ENCODE measurements at regions not wholly inside any gene's neighbourhood (a gene's known extent, or its start where the extent isn't known, plus 50 kb on each side); places are given as distances from the start of the nearest gene placed in this dataset.
"Not testable (repeated sequence)": the region's sequence is repeated elsewhere in the genome, so short reads cannot be mapped to it uniquely, and the experiment has no call there.

- not testable (repeated sequence) for TF ChIP-seq POLR2A (IDR thresholded peaks at IDR 0.05; ENCODE audit: low read depth, low read length); RFX5 (IDR thresholded peaks at IDR 0.05; ENCODE audit: low read depth, low read length); FOS (IDR thresholded peaks at IDR 0.05; ENCODE audit: low read depth, low read length); SMC3 (IDR thresholded peaks at IDR 0.05; ENCODE audit: low read depth, low read length); MXI1 (IDR thresholded peaks at IDR 0.05; ENCODE audit: borderline replicate concordance, low read depth, low read length); CEBPB (IDR thresholded peaks at IDR 0.05; ENCODE audit: low read depth, low read length); RAD21 (IDR thresholded peaks at IDR 0.05; ENCODE audit: low read length); RCOR1 (IDR thresholded peaks at IDR 0.05; ENCODE audit: insufficient replicate concordance, low read length); CHD1 (IDR thresholded peaks at IDR 0.05; ENCODE audit: low read depth, low read length); MAZ (IDR thresholded peaks at IDR 0.05; ENCODE audit: borderline replicate concordance, low read depth, low read length); BHLHE40 (IDR thresholded peaks at IDR 0.05; ENCODE audit: low read depth, low read length)
- TF ChIP-seq, protein P1, sequence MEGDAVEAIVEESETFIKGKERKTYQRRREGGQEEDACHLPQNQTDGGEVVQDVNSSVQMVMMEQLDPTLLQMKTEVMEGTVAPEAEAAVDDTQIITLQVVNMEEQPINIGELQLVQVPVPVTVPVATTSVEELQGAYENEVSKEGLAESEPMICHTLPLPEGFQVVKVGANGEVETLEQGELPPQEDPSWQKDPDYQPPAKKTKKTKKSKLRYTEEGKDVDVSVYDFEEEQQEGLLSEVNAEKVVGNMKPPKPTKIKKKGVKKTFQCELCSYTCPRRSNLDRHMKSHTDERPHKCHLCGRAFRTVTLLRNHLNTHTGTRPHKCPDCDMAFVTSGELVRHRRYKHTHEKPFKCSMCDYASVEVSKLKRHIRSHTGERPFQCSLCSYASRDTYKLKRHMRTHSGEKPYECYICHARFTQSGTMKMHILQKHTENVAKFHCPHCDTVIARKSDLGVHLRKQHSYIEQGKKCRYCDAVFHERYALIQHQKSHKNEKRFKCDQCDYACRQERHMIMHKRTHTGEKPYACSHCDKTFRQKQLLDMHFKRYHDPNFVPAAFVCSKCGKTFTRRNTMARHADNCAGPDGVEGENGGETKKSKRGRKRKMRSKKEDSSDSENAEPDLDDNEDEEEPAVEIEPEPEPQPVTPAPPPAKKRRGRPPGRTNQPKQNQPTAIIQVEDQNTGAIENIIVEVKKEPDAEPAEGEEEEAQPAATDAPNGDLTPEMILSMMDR (conservative IDR thresholded peaks at IDR 0.05; ENCODE audit: low read depth, low read length) = not testable (repeated sequence)
- TF ChIP-seq, protein P2, sequence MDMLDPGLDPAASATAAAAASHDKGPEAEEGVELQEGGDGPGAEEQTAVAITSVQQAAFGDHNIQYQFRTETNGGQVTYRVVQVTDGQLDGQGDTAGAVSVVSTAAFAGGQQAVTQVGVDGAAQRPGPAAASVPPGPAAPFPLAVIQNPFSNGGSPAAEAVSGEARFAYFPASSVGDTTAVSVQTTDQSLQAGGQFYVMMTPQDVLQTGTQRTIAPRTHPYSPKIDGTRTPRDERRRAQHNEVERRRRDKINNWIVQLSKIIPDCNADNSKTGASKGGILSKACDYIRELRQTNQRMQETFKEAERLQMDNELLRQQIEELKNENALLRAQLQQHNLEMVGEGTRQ (IDR thresholded peaks at IDR 0.05; ENCODE audit: low read depth, low read length) = not testable (repeated sequence)
These were observed 65.6 kb downstream of the NPIPB11 start for GRCh38 chr16:29340779-29341438.

Data from IMR-90 (cell line).